ENCODE measurements at regions not wholly inside any gene's neighbourhood (a gene's known extent, or its start where the extent isn't known, plus 50 kb on each side); places are given as distances from the start of the nearest gene placed in this dataset.

DNA sequence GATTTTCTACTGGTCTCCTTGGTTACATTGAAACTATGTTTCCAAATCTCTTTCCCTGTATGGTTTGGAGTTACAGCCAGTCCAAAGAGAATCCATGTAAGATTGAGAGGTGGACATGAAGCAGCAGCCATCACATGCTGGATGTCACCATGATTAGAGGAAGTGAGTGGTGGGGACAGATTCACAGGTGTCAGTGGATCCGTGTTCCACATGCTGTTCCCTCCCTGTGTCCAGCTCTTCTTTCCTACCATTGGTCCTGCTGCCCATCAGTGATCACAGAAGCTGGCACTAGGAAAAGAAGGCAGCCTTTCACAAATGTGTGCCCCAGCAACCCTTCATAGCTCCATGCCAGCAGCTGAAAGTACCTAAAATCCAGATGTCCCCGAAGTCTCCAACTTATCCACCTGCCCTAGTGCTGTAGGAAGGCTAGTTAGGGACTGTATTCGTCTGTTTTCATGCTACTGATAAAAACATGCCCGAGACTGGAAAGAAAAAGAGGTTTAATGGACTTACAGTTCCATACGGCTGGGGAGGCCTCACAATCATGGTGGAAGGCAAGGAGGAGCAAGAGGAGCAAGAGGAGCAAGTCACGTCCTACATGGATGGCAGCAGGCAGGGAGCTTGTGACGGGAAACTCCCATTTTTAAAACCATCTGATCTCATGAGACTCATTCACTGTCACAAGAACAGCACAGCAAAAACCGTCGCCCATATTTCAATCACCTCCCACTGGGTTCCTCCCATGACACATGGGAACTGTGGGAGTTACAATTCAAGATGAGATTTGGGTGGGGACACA is 207.5 kb downstream of the INSIG2 start:
- TF ChIP-seq POLR2A (IDR thresholded peaks at IDR 0.05; ENCODE audit: extremely low read depth, insufficient read length) (no peak), MYC (IDR thresholded peaks at IDR 0.05; ENCODE audit: low read depth, low read length) (no peak)
- TF ChIP-seq, protein P1, sequence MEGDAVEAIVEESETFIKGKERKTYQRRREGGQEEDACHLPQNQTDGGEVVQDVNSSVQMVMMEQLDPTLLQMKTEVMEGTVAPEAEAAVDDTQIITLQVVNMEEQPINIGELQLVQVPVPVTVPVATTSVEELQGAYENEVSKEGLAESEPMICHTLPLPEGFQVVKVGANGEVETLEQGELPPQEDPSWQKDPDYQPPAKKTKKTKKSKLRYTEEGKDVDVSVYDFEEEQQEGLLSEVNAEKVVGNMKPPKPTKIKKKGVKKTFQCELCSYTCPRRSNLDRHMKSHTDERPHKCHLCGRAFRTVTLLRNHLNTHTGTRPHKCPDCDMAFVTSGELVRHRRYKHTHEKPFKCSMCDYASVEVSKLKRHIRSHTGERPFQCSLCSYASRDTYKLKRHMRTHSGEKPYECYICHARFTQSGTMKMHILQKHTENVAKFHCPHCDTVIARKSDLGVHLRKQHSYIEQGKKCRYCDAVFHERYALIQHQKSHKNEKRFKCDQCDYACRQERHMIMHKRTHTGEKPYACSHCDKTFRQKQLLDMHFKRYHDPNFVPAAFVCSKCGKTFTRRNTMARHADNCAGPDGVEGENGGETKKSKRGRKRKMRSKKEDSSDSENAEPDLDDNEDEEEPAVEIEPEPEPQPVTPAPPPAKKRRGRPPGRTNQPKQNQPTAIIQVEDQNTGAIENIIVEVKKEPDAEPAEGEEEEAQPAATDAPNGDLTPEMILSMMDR (IDR thresholded peaks at IDR 0.05; ENCODE audit: low read depth, low read length), result no peak
- TF ChIP-seq, protein P2, sequence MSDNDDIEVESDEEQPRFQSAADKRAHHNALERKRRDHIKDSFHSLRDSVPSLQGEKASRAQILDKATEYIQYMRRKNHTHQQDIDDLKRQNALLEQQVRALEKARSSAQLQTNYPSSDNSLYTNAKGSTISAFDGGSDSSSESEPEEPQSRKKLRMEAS (IDR thresholded peaks at IDR 0.05; ENCODE audit: low read depth, low read length), result no peak
- DNase-seq (ENCODE audit: low read depth), result no peak
- H3K4me3 ChIP-seq (ENCODE audit: low read depth, low read length), result no peak overlapping the region

DNA sequence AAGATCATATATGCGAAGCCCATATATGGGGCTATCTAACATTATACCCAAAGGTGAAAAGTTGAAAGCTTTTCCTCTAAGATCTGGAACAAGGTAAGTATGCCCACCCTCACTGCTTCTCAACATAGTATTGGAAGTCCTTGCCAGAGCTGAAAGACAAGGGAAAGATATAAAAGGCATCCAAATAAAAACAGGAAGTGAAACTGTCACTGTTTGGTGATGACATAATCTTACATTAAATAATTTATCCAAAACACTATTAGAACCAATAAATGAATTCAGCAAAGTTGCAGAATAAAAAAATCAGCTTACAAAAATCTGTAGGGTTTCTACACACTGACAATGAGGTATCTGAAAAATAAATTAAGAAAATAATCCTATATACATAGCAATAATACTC is 205.8 kb downstream of the INSIG2 start:
- DNase-seq (ENCODE audit: low read depth), result peak; percentile 31

DNA sequence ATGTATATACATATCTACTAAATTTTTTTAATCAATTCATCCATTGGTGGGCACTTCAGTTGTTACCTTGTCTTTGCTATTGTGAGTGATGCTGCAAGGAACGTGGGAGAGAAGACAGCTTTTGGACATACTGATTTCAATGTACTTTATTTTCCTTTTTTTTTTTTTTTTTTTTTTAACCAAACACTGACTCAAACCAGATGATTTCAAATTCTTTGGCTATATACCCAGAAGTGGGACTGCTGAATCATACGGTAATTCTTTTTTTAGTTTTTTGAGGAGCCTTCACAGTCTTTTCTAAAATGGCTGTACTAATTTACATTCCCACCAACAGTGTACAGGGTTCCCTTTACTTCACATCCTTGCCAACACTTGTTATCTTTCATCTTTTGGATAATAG is 204.7 kb downstream of the INSIG2 start:
- TF ChIP-seq, protein P2 (IDR thresholded peaks at IDR 0.05; ENCODE audit: low read depth, low read length), result no peak
- TF ChIP-seq, protein P1 (IDR thresholded peaks at IDR 0.05; ENCODE audit: low read depth, low read length), result no peak
- TF ChIP-seq POLR2A (IDR thresholded peaks at IDR 0.05; ENCODE audit: extremely low read depth, insufficient read length), result no peak
- no peak for TF ChIP-seq MYC (IDR thresholded peaks at IDR 0.05; ENCODE audit: low read depth, low read length)
- no peak for DNase-seq (ENCODE audit: low read depth)
- H3K4me3 ChIP-seq (ENCODE audit: low read depth, low read length), result no peak overlapping the region

More for the DNA sequence above, 205.8 kb downstream of the INSIG2 start:
- H3K4me3 ChIP-seq (ENCODE audit: low read depth, low read length), result no peak overlapping the region
- TF ChIP-seq POLR2A (IDR thresholded peaks at IDR 0.05; ENCODE audit: extremely low read depth, insufficient read length) (no peak), MYC (IDR thresholded peaks at IDR 0.05; ENCODE audit: low read depth, low read length) (no peak)
- TF ChIP-seq, protein P2 (IDR thresholded peaks at IDR 0.05; ENCODE audit: low read depth, low read length), result no peak
- TF ChIP-seq, protein P1 (IDR thresholded peaks at IDR 0.05; ENCODE audit: low read depth, low read length), result no peak

DNA sequence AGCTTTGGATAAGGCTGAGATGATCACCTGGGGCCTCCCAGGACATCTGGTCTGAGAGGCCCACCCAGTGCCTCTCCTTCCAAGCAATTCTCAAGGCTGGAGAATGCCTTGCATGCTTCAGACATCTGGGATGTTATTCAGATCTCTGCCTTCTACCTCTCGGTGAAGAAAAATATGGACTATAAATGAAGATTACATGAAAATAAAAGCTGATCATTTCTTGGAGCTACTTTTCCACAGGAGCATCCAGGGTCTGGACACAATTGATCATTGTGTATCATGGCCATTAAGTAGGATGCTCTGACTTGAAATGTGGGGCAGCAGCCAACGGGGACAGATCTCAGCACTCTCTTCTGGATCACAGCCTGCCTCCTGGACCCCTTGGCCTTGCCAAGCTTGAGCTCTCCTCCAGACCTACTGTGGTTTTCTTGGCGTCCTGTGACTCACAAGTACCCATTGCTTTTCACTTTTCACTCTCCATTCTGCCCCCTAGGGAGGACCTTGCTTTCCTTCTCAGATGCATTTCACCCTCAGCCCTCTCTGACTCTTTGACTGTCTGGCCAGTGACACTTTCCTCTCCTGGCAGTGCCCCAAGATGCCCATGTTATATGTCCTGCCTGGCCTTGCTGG is 203.1 kb downstream of the INSIG2 start:
- TF ChIP-seq POLR2A (IDR thresholded peaks at IDR 0.05; ENCODE audit: extremely low read depth, insufficient read length) (no peak), MYC (IDR thresholded peaks at IDR 0.05; ENCODE audit: low read depth, low read length) (no peak)
- TF ChIP-seq, protein P2 (IDR thresholded peaks at IDR 0.05; ENCODE audit: low read depth, low read length), result no peak
- TF ChIP-seq, protein P1 (IDR thresholded peaks at IDR 0.05; ENCODE audit: low read depth, low read length), result no peak
- no peak overlapping the region for H3K4me3 ChIP-seq (ENCODE audit: low read depth, low read length)
- peak; percentile 41 for DNase-seq (ENCODE audit: low read depth)

DNA sequence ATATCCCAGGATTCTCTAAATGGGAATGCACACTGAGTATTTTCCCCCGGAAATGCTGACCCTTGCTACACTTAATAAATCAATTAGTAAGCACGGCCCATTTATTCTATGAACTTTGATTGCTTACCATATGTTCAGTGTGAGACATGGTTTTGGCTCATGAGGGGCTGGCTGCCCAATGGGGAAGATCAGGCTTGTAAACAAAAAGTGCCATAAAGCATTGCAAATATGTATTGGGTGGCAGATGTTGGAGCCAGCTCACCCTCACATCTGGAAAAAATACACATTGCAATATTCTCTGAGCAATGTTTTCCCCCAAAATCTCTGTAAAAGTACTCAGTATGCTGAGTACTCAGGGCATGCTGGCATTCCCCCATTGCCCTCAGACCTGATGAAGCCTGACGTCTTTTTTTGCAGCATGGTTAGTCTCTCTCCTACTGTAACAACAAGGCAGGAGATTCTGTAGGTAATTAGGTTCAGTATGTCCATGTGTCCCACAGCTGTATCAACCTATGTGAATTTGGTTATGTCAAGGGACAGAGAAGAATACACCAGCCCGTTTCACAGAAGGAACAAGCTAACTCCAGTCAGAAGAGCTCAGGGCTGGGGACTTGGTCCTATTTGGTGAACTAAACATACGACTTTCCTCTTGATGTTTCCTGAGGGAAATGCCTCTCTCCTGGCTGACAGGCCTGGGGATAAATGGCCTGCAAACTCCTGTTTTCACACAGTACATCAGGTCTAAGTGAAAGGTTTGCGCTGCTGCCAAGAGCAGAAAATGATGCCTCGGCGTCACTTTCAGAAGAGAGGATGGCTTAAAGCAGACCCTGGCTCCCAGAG is 202.4 kb downstream of the INSIG2 start:
- DNase-seq (ENCODE audit: low read depth), result no peak
- H3K4me3 ChIP-seq (ENCODE audit: low read depth, low read length), result no peak overlapping the region
- TF ChIP-seq, protein P2 (IDR thresholded peaks at IDR 0.05; ENCODE audit: low read depth, low read length), result no peak
- TF ChIP-seq MYC (IDR thresholded peaks at IDR 0.05; ENCODE audit: low read depth, low read length), result no peak
- no peak for TF ChIP-seq POLR2A (IDR thresholded peaks at IDR 0.05; ENCODE audit: extremely low read depth, insufficient read length)
- TF ChIP-seq, protein P1 (IDR thresholded peaks at IDR 0.05; ENCODE audit: low read depth, low read length), result no peak
